GM10266 (cell line): ENCODE measurements at regions not wholly inside any gene's neighbourhood (a gene's known extent, or its start where the extent isn't known, plus 50 kb on each side); places are given as distances from the start of the nearest gene placed in this dataset.

ENCODE experiments used
- DNase-seq: peaks from one replicate; pipeline ENCODE4 v3.0.0; 2012; ENCODE audit errors: extremely low spot score
- TF ChIP-seq, protein P1 (sequence below): IDR thresholded peaks from 2 replicates; pipeline ENCODE4 v1.5.1; 2012; ENCODE audit warnings: mild to moderate bottlenecking, low read depth; ENCODE audit not compliant: control insufficient read depth, insufficient read depth; ENCODE audit errors: missing control alignments

DNA sequence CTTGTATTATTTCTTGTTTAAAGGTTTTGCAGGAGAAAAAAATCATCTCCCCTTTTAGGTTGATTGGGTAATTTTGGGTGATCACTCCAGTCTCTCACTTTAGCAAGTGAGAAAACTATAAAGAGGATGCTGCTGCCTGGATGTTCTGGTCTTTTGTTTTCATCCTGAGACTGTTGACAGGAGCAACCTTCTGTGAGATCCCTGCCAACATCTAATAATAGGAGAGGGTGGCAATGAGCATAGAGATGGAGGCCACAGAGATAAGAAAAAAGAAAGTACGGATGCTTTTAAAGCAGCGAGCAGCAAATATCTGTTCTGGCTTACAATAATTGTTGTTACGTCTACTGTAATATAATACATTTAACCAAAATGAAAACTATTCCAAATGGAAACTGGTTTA, 293.6 kb upstream of the MTNR1B start:
- TF ChIP-seq, protein P1, sequence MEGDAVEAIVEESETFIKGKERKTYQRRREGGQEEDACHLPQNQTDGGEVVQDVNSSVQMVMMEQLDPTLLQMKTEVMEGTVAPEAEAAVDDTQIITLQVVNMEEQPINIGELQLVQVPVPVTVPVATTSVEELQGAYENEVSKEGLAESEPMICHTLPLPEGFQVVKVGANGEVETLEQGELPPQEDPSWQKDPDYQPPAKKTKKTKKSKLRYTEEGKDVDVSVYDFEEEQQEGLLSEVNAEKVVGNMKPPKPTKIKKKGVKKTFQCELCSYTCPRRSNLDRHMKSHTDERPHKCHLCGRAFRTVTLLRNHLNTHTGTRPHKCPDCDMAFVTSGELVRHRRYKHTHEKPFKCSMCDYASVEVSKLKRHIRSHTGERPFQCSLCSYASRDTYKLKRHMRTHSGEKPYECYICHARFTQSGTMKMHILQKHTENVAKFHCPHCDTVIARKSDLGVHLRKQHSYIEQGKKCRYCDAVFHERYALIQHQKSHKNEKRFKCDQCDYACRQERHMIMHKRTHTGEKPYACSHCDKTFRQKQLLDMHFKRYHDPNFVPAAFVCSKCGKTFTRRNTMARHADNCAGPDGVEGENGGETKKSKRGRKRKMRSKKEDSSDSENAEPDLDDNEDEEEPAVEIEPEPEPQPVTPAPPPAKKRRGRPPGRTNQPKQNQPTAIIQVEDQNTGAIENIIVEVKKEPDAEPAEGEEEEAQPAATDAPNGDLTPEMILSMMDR = no peak

DNA sequence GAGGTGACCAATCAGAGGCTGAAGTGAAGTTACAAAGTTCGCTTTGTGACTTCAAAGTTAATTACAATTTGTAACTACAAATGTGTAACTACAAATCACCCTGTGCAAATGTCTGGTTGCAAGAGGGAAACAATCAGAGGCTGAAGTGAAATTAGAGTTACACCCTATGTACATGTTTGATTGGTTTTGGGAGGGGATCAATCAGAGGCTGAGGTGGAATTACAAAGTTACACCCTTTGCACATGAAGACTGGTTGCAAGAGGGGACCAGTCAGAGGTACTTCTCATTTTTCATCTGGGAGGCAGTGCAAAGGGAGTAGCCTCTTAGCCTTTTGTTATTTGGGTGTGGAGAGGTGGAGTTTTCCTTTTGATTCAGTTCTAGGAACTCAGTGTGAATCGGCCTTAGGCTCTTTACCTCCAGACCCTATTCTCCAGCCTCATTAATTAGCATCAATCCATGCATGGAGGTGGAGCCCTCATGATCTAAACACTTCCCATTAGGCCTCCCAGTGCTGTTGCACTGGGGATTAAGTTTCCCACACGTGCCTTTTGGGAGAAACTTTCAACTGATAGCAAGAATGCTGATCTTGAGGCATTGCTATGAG, 291.3 kb upstream of the MTNR1B start:
- TF ChIP-seq, protein P1 = no peak

More for the DNA sequence above, 293.6 kb upstream of the MTNR1B start:
- DNase-seq = no peak

DNA sequence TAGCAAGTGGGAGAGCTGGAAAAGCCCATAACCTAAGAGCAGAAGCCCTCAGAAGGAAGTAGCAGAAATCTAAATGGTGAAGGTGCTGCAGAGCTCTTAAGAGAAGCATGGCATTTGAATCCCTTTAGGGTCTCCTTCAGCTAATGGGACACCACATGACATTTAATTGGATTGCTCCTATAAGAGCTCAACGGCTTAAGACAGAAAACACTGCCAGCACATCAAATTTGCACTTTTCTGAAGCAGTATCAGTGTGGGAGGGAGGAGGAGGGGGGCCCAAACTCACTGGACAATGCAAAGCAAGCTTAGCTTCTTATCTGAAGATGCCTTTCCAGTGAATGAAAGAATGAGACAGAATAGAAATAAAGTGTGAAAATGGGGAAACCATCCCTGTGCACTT, 287.9 kb upstream of the MTNR1B start:
- no peak for DNase-seq
- TF ChIP-seq, protein P1 = no peak

More for the DNA sequence above, 291.3 kb upstream of the MTNR1B start:
- DNase-seq = no peak

DNA sequence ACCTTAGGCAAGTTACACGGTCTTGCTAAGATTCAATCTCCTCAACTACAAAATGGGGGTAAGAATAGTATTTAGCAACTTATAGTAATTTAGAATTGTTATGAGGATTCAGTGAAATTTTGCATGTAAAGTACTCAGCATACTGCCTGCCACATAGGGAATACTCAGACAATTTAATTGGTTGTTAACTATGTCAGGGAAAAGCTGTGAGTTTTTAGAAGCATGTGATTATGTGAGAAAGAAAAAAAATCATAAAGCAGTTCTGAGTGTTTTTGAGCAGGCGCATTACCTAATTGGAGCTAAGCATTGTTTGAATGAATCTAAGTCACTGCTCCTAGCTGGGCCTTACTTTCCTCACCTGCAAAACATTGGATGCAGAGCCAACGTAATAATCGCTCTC, 287.3 kb upstream of the MTNR1B start:
- DNase-seq = no peak
- TF ChIP-seq, protein P1 = no peak

DNA sequence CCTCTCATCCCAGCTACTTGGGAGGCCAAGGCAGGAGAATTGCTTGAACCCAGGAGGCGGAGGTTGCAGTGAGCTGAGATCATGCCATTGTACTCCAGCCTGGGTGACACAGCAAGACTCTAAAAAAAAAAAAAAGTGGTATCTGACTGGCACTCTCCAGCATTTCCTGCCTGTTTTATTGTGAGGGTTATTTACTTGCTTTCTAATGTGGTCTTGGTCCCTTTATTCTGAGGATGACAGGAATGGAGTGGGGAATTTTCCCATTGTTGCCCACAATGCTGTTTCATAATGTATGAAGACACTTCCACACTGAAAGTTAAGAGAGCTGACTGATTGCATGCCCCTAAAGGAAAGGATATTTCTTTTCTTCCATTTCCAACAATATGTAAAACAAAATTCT, 286.5 kb upstream of the MTNR1B start:
- TF ChIP-seq, protein P1 = no peak
- no peak for DNase-seq

DNA sequence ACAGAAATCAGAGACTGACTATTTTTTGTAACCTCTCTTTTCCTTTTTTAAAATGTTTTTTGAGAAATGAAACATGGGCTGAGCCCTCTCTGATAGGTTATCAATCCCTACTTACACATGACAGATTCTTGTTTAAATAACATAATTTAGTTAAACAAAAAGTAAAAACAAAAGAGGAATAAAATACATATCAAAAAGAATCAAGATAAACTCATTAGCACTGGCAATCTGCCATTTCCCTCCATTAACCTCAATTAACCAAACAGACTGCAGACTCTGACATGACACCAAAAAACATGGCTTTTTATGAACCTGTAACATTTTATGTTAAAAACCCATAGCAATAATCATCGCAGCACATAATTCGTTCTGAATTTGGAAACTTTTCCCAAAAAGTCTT, 284.4 kb upstream of the MTNR1B start:
- no peak for DNase-seq
- TF ChIP-seq, protein P1 = no peak

DNA sequence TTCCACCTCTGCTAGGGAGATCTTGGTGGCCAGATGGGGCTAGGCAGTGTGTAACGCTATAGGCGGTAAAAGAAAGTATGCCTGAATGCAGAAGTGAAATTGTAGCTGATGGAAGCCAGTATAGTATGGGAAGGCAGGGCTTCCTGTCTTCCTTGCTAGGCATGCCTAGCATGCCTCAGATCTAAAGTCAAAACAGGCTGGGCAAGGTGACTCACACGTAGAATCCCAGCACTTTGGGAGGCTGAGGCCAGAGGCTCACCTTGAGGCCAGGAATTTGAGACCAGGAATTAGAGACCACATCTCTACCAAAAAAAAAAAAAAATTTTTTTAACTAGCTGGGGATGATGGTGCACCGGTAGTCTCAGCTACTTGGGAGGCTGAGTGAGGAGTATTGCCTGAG, 281.7 kb upstream of the MTNR1B start:
- TF ChIP-seq, protein P1 = no peak
- no peak for DNase-seq
